GM13977 (cell line): ENCODE measurements at regions not wholly inside any gene's neighbourhood (a gene's known extent, or its start where the extent isn't known, plus 50 kb on each side); places are given as distances from the start of the nearest gene placed in this dataset.

ENCODE experiments used
- DNase-seq: peaks from one replicate; pipeline ENCODE4 v3.0.0; 2012; ENCODE audit warnings: low spot score
- CTCF ChIP-seq: IDR thresholded peaks from 2 replicates; pipeline ENCODE4 v1.5.1; 2012; ENCODE audit warnings: mild to moderate bottlenecking, control low read depth; ENCODE audit not compliant: insufficient read depth; ENCODE audit errors: extremely low read depth, missing control alignments
- in situ Hi-C: fragments of 300-500 bp; cut with MboI; formaldehyde crosslinking; loops from one replicate; pipeline ENCODE4 v1.12.0; 2022; ENCODE audit warnings: low sequenced_read_pairs, low pct_unique_long_range_greater_than_20kb, mixed read lengths, inconsistent platforms; ENCODE audit not compliant: unreplicated experiment

DNA sequence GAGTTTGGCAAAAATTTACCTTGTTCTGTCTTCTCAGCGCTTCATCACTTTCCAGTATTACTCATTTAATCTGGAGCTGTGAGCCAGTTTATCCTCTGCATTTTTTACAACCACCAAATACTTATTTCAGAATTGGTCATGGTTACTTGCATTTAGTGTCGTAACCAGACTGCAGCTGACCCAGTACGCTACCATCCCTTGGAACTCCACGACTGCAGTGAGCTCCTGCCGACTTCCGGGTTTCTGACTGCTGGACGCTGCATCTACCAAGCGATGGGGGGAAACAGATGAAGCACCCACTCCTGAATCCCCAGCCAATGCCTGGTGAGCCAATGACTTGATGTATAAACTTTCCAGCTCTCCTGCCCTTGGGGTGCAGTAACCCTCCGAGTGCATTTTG lies 174.4 kb upstream of the PRLR start:
- in situ Hi-C loops: no loop called here
- DNase-seq: no peak
- no peak for TF ChIP-seq CTCF

DNA sequence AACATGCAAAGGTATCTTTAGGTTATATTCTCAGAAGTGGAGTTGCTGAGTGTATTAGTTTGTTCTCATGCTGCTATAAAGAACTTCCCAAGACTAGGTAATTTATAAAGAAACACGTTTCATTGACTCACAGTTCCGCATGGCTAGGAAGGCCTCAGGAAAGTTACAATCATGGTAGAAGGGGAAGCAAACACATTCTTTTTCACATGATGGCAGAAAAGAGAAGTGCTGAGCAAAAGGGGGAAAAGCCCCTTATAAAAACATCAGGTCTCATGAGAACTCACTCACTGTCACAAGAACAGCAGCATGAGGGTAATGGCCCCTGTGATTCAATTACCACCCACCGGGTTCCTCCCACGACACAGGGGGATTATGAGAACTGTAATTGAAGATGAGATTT lies 163.6 kb upstream of the PRLR start:
- no peak for DNase-seq
- TF ChIP-seq CTCF: no peak
- in situ Hi-C loops: no loop called here

DNA sequence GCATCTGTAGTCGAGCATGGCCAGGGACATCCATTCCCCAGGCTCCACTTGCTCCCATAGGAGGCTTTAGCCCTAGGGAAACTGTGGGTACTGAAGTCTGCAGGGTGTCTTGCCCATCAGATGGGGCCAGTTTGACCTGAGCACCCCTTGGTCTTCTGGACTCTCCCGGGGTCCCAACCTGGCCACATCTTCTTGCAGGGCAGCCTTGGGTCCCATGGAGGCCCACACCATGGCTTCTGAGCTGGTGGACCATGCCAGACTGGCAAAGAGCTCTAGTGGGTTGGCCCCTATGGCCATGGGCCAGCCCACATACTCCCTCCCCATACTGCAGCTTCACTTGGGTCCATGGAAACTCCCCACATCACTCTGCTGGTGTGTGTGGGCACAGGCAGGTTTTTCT lies 154.4 kb upstream of the PRLR start:
- no peak for TF ChIP-seq CTCF
- in situ Hi-C loops: no loop called here
- no peak for DNase-seq

DNA sequence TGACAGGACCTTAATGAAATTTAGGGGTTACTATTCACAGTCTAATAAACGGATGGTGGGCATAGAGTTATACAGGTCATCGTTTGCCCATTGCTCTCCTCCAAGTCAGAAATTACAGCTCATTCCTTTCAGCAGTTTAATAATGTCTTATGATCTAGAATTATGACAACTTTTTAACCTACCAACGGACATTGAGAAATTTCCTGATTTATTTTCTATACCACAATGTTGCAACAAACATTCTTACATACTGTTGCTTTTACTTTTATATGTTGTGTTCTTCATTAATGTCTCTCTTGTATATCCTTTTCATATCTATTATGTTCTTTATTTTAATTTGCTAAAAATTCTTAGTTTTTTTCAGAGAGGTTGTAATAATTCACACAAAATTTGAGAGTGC lies 152.8 kb upstream of the PRLR start:
- DNase-seq: no peak
- in situ Hi-C loops: no loop called here
- no peak for TF ChIP-seq CTCF

- in situ Hi-C loops: no loop called here
- DNase-seq: no peak
- TF ChIP-seq CTCF: no peak
These were observed 147.4 kb upstream of the PRLR start for GRCh38 chr5:35377653-35378052.

GRCh38 chr5:35374584-35374983 lies 144.3 kb upstream of the PRLR start:
- no peak for DNase-seq
- TF ChIP-seq CTCF: no peak
- in situ Hi-C loops: no loop called here

- no peak for DNase-seq
- in situ Hi-C loops: no loop called here
- no peak for TF ChIP-seq CTCF
These were observed 143.0 kb upstream of the PRLR start for GRCh38 chr5:35373249-35373648.
